SKM-1 treated with dmso at 0.1 percent for 144 hours (cell line): ENCODE measurements at regions not wholly inside any gene's neighbourhood (a gene's known extent, or its start where the extent isn't known, plus 50 kb on each side); places are given as distances from the start of the nearest gene placed in this dataset.

Source experiments
- DNase-seq: peaks from one replicate; lab custom pipeline; 2025; ENCODE audit not compliant: unreplicated experiment; lab: John Stamatoyannopoulos, UW

DNA sequence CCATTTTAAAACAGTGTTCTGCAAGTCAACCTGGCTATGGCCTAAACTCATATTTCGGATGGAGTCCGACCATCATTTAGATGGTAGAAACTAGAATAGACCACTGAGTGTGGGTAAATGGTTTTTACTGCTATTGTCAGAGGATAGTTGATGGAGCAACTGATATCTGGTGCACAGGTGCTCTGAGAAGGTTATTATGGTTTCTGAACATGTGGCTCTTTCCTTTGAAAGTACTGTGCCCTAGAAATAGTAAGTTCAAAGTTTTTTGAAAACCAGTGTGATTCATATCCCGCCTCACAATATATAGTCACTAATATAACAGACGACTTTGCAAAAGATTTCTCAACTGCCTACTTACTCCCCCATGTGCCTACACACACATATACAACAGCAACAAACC lies 64.4 kb upstream of the BTG1 start:
- DNase-seq: no peak

DNA sequence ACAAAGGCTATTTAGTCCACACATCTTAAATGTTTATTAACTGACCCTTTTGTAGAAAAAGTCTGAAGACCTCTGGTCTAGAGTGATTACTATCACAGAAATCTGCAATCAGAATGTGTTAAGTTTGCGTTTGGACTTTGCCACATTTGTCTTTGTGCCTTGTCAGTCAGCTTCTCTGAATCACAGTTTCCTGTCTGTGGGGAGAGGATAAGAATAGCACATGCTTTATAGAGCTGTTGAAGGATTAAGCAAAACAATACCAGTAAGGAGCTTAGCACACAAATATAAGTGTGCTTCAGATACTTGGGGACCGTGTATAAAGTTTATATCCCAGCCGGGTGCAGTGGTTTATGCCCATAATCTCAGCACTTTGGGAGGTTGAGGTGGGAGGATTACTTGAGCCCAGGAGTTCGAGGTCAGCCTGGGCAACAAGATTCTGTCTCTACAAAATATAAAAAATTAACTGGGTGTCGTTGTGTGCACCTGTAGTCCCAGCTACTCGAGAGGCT lies 63.0 kb upstream of the BTG1 start:
- DNase-seq: no peak

DNA sequence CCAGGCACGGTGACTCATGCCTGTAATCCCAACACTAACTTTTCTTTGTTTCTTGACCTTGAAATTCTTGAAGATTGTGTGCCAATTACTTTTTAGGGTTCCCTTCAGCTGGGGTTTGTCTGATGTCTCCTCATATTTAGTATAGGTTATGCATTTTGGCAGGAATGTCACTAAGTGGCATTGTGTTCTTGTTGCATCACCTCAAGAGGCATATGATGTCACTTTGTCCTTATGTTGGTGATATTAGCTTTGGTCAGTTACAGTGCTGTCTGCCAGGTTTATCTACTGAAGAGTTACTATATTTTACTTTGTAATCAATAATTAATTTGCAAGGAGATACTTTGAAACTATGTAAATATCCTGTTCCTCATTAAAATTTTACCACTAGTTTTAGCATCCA lies 61.0 kb upstream of the BTG1 start:
- DNase-seq: no peak

DNA sequence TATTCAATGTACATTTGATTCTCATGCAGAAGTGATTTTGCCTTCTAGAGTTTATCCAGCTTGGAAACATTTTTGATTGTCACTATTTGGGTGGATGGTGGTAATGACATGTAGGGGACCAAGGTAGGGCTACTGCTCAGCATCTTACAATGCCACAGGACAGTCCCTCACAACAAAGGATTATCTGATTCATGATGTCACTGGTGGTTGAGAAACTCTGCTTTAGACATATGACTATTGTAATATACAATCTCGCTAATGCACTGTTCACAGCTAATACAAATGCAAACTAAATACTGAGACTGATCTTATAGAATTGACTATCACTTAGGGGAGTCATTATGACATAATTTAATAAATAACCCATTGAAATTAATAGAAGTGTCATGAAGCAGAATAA lies 60.4 kb upstream of the BTG1 start:
- DNase-seq: no peak

DNA sequence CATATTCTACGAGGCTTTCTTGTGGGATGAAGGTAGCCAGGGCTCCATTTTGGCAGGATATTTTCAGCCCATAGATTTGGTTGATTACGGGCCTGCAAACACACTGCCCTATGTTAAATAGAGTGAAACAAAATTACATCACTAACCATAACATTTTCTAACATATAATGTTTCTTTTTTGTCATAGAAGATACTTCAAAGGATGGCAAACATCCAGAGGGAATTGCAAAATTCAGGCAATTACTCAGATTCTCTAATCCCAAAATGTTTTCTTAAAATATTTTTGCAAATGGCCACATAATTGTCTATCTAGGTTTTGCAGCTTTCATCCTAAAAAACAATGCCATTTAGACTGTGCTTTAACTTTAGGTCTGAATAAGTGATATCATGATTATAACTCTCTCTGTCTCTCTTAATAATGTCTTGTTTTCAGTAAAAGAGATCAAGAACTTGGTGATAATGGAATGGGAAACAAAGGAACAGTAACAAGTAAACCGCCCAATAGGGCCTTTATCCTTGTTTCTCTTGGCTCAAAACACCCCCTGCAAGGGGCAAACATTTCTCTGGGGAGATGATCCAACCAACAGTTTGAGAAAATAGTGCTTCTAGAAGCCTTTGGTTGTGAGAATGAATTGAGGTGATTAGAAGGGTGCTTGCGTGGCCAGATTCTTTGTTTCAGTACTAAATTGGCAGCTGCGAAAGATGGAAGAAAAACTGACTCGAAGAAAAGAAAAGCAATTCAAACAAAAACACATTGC lies 54.4 kb upstream of the BTG1 start:
- no peak for DNase-seq

DNA sequence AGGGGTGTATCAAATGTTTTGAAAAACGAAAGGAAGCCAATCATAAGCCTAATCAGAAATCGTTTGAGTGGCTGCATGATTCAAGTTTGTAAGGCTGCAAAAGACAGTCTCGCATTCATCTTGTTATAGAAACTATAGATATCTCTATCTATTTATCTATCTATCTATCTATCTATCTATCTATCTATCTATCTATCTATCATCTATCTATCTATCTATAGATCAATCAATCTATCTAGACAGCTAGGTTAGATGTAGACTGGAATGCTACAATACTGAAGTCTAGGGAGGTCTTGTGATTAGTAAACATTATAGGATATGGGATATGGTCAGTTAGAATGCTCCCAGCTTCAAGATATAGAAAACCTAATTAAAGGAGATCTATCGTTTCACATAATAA lies 52.2 kb upstream of the BTG1 start:
- no peak for DNase-seq

DNA sequence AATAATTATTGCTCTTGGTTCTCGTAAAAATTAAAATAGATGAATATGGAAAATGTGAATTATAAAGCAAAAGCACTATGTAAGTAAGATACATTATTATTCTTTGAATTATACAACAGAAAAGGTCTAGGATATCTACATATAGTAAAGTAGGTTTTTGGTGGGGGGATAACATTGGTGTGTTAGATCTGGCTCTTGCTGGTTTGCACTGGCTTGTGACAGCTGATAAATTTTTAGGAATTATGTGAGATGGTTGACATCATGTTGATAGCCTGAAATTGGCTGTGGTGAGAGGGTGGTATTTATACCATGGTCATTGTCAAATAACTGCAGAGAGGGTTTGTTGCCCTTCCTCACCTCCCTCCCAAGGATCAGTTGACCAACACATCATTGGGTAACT lies 50.7 kb upstream of the BTG1 start:
- DNase-seq: no peak
